ENCODE measurements at regions not wholly inside any gene's neighbourhood (a gene's known extent, or its start where the extent isn't known, plus 50 kb on each side); places are given as distances from the start of the nearest gene placed in this dataset.
"Not testable (repeated sequence)": the region's sequence is repeated elsewhere in the genome, so short reads cannot be mapped to it uniquely, and the experiment has no call there.

- Histone ChIP-seq H3K36me3 (replicated peaks; ENCODE audit: control insufficient read depth, insufficient read depth, low read length) (no peaks in the 10 kb centered on the region), H3K4me3 (ENCODE audit: insufficient read depth, low read depth, low read length) (no peak overlapping the region), H3K27me3 (ENCODE audit: control insufficient read depth, insufficient read depth, low read length) (peaks cover 10% of the 10 kb centered on the region)
- no peak for DNase-seq
Measured at GRCh38 chr14:95769976-95770375, 56.1 kb upstream of the TCL1A start.

GRCh38 chr14:95769431-95769830 lies 55.5 kb upstream of the TCL1A start:
- DNase-seq; H3K27me3 ChIP-seq (ENCODE audit: control insufficient read depth, insufficient read depth, low read length); H3K36me3 ChIP-seq (replicated peaks; ENCODE audit: control insufficient read depth, insufficient read depth, low read length); H3K4me3 ChIP-seq (ENCODE audit: insufficient read depth, low read depth, low read length): not testable (repeated sequence)

- Histone ChIP-seq H3K36me3 (replicated peaks; ENCODE audit: control insufficient read depth, insufficient read depth, low read length) (no peaks in the 10 kb centered on the region), H3K27me3 (ENCODE audit: control insufficient read depth, insufficient read depth, low read length) (no peaks in the 10 kb centered on the region), H3K4me3 (ENCODE audit: insufficient read depth, low read depth, low read length) (no peak overlapping the region)
- DNase-seq, result no peak
Measured at GRCh38 chr14:95765051-95765450, 51.1 kb upstream of the TCL1A start.

GRCh38 chr14:95763875-95764274 lies 50.0 kb upstream of the TCL1A start:
- H3K27me3 ChIP-seq (ENCODE audit: control insufficient read depth, insufficient read depth, low read length), result no peaks in the 10 kb centered on the region
- DNase-seq, result no peak
- no peaks in the 10 kb centered on the region for H3K36me3 ChIP-seq (replicated peaks; ENCODE audit: control insufficient read depth, insufficient read depth, low read length)

More at GRCh38 chr14:95763875-95764274, 50.0 kb upstream of the TCL1A start:
- H3K4me3 ChIP-seq (ENCODE audit: insufficient read depth, low read depth, low read length), result no peak overlapping the region

All from H7 (cell line).